ENCODE measurements at regions not wholly inside any gene's neighbourhood (a gene's known extent, or its start where the extent isn't known, plus 50 kb on each side); places are given as distances from the start of the nearest gene placed in this dataset.

DNA sequence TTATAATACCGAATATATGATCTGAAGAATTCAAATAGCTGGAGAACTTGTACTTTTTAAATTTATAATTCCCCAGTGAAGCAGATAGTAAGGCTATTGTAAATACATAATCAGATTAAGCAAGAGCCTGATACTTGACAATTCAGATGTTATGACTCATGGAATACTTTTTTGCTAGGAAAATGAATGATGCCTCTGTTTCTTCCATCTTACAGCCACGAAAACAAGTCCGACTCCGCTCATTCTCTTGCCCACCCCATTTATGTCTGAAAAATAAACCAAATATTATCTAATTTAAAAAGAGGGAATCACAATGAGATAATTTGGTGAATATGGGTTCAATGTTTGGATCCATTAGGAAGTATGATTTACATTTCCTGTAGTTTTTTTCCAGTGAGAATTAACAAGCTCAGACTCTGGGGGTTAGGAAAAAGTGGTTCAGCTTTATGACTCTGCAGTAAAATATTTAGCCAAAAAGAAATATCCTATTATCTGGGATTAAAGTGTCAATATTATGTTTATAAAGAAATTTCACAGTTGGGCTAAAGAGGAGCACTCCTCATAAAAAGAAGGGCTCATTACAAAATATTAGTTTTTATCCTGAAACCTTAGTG, 50.4 kb upstream of the DAB1 start:
- TF ChIP-seq EZH2 (IDR thresholded peaks at IDR 0.05; ENCODE audit: low read length, missing control alignments) = no peak
- TF ChIP-seq, protein P1, sequence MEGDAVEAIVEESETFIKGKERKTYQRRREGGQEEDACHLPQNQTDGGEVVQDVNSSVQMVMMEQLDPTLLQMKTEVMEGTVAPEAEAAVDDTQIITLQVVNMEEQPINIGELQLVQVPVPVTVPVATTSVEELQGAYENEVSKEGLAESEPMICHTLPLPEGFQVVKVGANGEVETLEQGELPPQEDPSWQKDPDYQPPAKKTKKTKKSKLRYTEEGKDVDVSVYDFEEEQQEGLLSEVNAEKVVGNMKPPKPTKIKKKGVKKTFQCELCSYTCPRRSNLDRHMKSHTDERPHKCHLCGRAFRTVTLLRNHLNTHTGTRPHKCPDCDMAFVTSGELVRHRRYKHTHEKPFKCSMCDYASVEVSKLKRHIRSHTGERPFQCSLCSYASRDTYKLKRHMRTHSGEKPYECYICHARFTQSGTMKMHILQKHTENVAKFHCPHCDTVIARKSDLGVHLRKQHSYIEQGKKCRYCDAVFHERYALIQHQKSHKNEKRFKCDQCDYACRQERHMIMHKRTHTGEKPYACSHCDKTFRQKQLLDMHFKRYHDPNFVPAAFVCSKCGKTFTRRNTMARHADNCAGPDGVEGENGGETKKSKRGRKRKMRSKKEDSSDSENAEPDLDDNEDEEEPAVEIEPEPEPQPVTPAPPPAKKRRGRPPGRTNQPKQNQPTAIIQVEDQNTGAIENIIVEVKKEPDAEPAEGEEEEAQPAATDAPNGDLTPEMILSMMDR (conservative IDR thresholded peaks at IDR 0.05 in 1 of 2, IDR thresholded peaks at IDR 0.05 in 1 of 2; ENCODE audit: low read depth in 1 of 2, low read length in 2 of 2) = no peak
